Smooth muscle cell (in vitro differentiated cells): ENCODE measurements at regions not wholly inside any gene's neighbourhood (a gene's known extent, or its start where the extent isn't known, plus 50 kb on each side); places are given as distances from the start of the nearest gene placed in this dataset.
"Not testable (repeated sequence)": the region's sequence is repeated elsewhere in the genome, so short reads cannot be mapped to it uniquely, and the experiment has no call there.

Source experiments
- DNase-seq: peaks from one replicate; lab custom pipeline; 2025; ENCODE audit not compliant: unreplicated experiment; lab: John Stamatoyannopoulos, UW
- H2AFZ ChIP-seq: fragments of 200-600 bp; sonication (generic); 2 replicates; pipeline ENCODE4 v1.6.0; 2016; ENCODE audit warnings: antibody characterized with exemption, low read depth, mild to moderate bottlenecking
- H3F3A ChIP-seq: fragments of 200-600 bp; sonication (generic); 2 replicates; pipeline ENCODE4 v1.6.0; 2017; ENCODE audit warnings: antibody characterized with exemption, low read depth
- H3K27ac ChIP-seq: fragments of 200-600 bp; sonication (generic); 2 replicates; pipeline ENCODE4 v1.5.1; 2016; ENCODE audit warnings: low read depth, mild to moderate bottlenecking
- H3K27me3 ChIP-seq: fragments of 200-600 bp; sonication (generic); 2 replicates; pipeline ENCODE4 v1.6.1; 2016; ENCODE audit warnings: low read depth, mild to moderate bottlenecking
- H3K36me3 ChIP-seq: fragments of 200-600 bp; sonication (generic); 2 replicates; pipeline ENCODE4 v1.5.1; 2016; ENCODE audit warnings: low read depth
- H3K4me1 ChIP-seq: fragments of 200-600 bp; sonication (generic); 2 replicates; pipeline ENCODE4 v1.5.1; 2016; ENCODE audit warnings: low read depth
- H3K4me2 ChIP-seq: fragments of 200-600 bp; sonication (generic); 2 replicates; pipeline ENCODE4 v1.6.0; 2016; ENCODE audit warnings: mild to moderate bottlenecking
- H3K4me3 ChIP-seq: fragments of 200-600 bp; sonication (generic); 2 replicates; pipeline ENCODE4 v1.5.1; 2016; ENCODE audit warnings: mild to moderate bottlenecking
- H3K79me2 ChIP-seq: fragments of 200-600 bp; sonication (generic); 2 replicates; pipeline ENCODE4 v1.6.0; 2016; ENCODE audit warnings: low read depth, mild to moderate bottlenecking
- H3K9ac ChIP-seq: fragments of 200-600 bp; sonication (generic); 2 replicates; pipeline ENCODE4 v1.6.0; 2016; ENCODE audit warnings: low read depth
- H3K9me3 ChIP-seq: fragments of 200-600 bp; sonication (generic); replicated peaks from 2 replicates; pipeline ENCODE4 v1.5.1; 2016; ENCODE audit warnings: low read depth
- H4K20me1 ChIP-seq: fragments of 200-600 bp; sonication (generic); 2 replicates; pipeline ENCODE4 v1.6.0; 2016; ENCODE audit warnings: low read depth
- CTCF ChIP-seq: fragments of 200-600 bp; sonication (generic); IDR thresholded peaks from 2 replicates; pipeline ENCODE4 v1.5.1; 2017; ENCODE audit warnings: borderline replicate concordance, mild to moderate bottlenecking, antibody characterized with exemption; ENCODE audit not compliant: insufficient read depth, poor library complexity, severe bottlenecking
- WGBS: methylation state at CpG from one replicate; pipeline ENCODE4 v1.1.7; 2016; ENCODE audit warnings: low lambda C conversion rate; 5-methylcytosine and 5-hydroxymethylcytosine counted together

GRCh38 chr4:177810220-177810619 lies 368.0 kb upstream of the AGA start:
- 33% methylated on average over 4 of the region's 4 CpGs for WGBS
- Histone ChIP-seq H3K4me1 (no peaks in the 10 kb centered on the region), H3K4me2 (no peak overlapping the region), H3K79me2 (no peaks in the 10 kb centered on the region), H3F3A (no peaks in the 10 kb centered on the region), H2AFZ (peak overlapping the region; percentile 30), H3K4me3 (no peak overlapping the region), H3K27ac (peak overlapping the region; percentile 21), H3K27me3 (no peaks in the 10 kb centered on the region), H3K9ac (peak overlapping the region; percentile 9), H4K20me1 (no peaks in the 10 kb centered on the region), H3K36me3 (no peaks in the 10 kb centered on the region), H3K9me3 (no peaks in the 10 kb centered on the region)
- DNase-seq = no peak
- no peak for TF ChIP-seq CTCF

- not testable (repeated sequence) for H3K36me3 ChIP-seq, H3K4me2 ChIP-seq, H3K4me1 ChIP-seq, DNase-seq, H3F3A ChIP-seq, H3K4me3 ChIP-seq, H3K9me3 ChIP-seq, H3K27me3 ChIP-seq, H3K9ac ChIP-seq, H4K20me1 ChIP-seq, H3K79me2 ChIP-seq, H2AFZ ChIP-seq
- H3K27ac ChIP-seq = peak overlapping the region; percentile 19
- 55% methylated on average over 4 of the region's 4 CpGs for WGBS
These were observed 376.2 kb upstream of the AGA start for GRCh38 chr4:177818392-177818791.

GRCh38 chr4:177826973-177827372 lies 384.7 kb upstream of the AGA start:
- H3K4me1 ChIP-seq = no peaks in the 10 kb centered on the region
- 71% methylated on average over 1 of the region's 1 CpG for WGBS
- H3F3A ChIP-seq = no peaks in the 10 kb centered on the region
- no peak overlapping the region for H3K9ac ChIP-seq
- H4K20me1 ChIP-seq = no peaks in the 10 kb centered on the region
- no peaks in the 10 kb centered on the region for H3K9me3 ChIP-seq
- no peak overlapping the region for H2AFZ ChIP-seq
- no peaks in the 10 kb centered on the region for H3K27me3 ChIP-seq
- H3K4me2 ChIP-seq = no peak overlapping the region
- no peaks in the 10 kb centered on the region for H3K79me2 ChIP-seq
- H3K27ac ChIP-seq = no peak overlapping the region
- no peak for TF ChIP-seq CTCF
- H3K36me3 ChIP-seq = no peaks in the 10 kb centered on the region
- H3K4me3 ChIP-seq = no peak overlapping the region
- no peak for DNase-seq

GRCh38 chr4:177841258-177841657 lies 399.0 kb upstream of the AGA start:
- Histone ChIP-seq H3K27me3 (no peaks in the 10 kb centered on the region), H3K4me2 (no peak overlapping the region), H3K27ac (no peak overlapping the region), H3F3A (no peaks in the 10 kb centered on the region), H3K4me1 (no peaks in the 10 kb centered on the region), H4K20me1 (no peaks in the 10 kb centered on the region), H2AFZ (no peak overlapping the region), H3K9me3 (no peaks in the 10 kb centered on the region), H3K4me3 (no peak overlapping the region), H3K79me2 (no peaks in the 10 kb centered on the region), H3K9ac (no peak overlapping the region), H3K36me3 (no peaks in the 10 kb centered on the region)
- no peak for TF ChIP-seq CTCF
- 94% methylated on average over 1 of the region's 1 CpG for WGBS
- no peak for DNase-seq
